ENCODE measurements at regions not wholly inside any gene's neighbourhood (a gene's known extent, or its start where the extent isn't known, plus 50 kb on each side); places are given as distances from the start of the nearest gene placed in this dataset.

- no peak for DNase-seq
- WGBS, 2 experiments (ENCODE audit: low coverage in 1 of 2, low lambda C conversion rate in 2 of 2, missing lambda C conversion rate in 2 of 2): 16 to 17% methylated on average over 1 of the region's 1 CpG
- Histone ChIP-seq H4K20me1 (ENCODE audit: insufficient read depth) (no peaks in the 10 kb centered on the region), H3K4me1 (ENCODE audit: insufficient read depth) (0 out of 2 replicates have a peak, but pooled peaks cover 5% of the 10 kb centered on the region), H3K9me3 (ENCODE audit: low read depth) (no peaks in the 10 kb centered on the region), H3K27me3 (replicated peaks; ENCODE audit: insufficient read depth) (peaks cover 10% of the 10 kb centered on the region; the same call in 1 of the 2 replicates), H3K9me2 (ENCODE audit: insufficient read depth) (no peaks in the 10 kb centered on the region), H3F3A (ENCODE audit: insufficient read depth) (no peaks in the 10 kb centered on the region), H3K36me3 (ENCODE audit: low read depth) (no peaks in the 10 kb centered on the region), H3K79me2 (ENCODE audit: insufficient read depth) (no peaks in the 10 kb centered on the region), H3K27ac (no peak overlapping the region), H3K4me3 (no peak overlapping the region), H3K4me2 (ENCODE audit: unreplicated experiment) (no peak overlapping the region), H2AFZ (no peak overlapping the region), H3K9ac (no peak overlapping the region)
- in situ Hi-C loops (cut with MboI): no loop called here
- TF ChIP-seq EZH2phosphoT487 (IDR thresholded peaks at IDR 0.05; ENCODE audit: insufficient read depth, low read depth) (no peak), EZH2 (IDR thresholded peaks at IDR 0.05; ENCODE audit: insufficient read depth, poor library complexity, severe bottlenecking) (no peak)
Observed at GRCh38 chr11:45454917-45455401, 168.8 kb upstream of the SYT13 start.

DNA sequence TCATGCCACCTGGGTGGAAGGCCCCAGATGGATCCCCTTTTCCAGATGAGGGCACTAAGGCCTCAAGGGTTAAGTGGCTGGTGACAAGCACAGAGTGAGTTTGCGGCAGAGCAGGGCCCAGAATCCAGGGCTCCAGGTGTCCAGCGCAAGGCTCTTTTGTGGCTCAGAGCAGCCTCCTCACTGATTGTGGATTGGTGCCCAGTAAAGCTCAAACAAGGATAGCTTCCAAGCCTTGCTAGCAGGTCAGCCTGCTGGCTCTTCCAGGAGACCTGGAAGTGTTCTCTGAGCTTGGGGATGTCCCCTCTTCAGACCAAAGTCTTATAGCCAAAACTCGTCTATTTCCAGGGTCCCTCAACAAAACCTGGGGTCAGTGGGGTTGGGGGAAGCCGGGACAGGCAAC lies 167.6 kb upstream of the SYT13 start:
- 34 to 40% methylated on average over 4 of the region's 4 CpGs for WGBS, 2 experiments (ENCODE audit: low coverage in 1 of 2, low lambda C conversion rate in 2 of 2, missing lambda C conversion rate in 2 of 2)
- Histone ChIP-seq H3K36me3 (ENCODE audit: low read depth) (no peaks in the 10 kb centered on the region), H3K9me3 (ENCODE audit: low read depth) (no peaks in the 10 kb centered on the region), H3F3A (ENCODE audit: insufficient read depth) (no peaks in the 10 kb centered on the region), H3K4me3 (no peak overlapping the region), H3K9me2 (ENCODE audit: insufficient read depth) (no peaks in the 10 kb centered on the region), H3K79me2 (ENCODE audit: insufficient read depth) (no peaks in the 10 kb centered on the region), H3K27me3 (replicated peaks; ENCODE audit: insufficient read depth) (peaks cover 10% of the 10 kb centered on the region; the same call in 1 of the 2 replicates), H4K20me1 (ENCODE audit: insufficient read depth) (no peaks in the 10 kb centered on the region), H3K4me1 (ENCODE audit: insufficient read depth) (0 out of 2 replicates have a peak, but pooled peaks cover 5% of the 10 kb centered on the region), H2AFZ (no peak overlapping the region), H3K4me2 (ENCODE audit: unreplicated experiment) (no peak overlapping the region), H3K27ac (no peak overlapping the region), H3K9ac (no peak overlapping the region)
- no peak for DNase-seq
- TF ChIP-seq EZH2 (IDR thresholded peaks at IDR 0.05; ENCODE audit: insufficient read depth, poor library complexity, severe bottlenecking) (no peak), EZH2phosphoT487 (IDR thresholded peaks at IDR 0.05; ENCODE audit: insufficient read depth, low read depth) (no peak)
- in situ Hi-C loops (cut with MboI): no loop called here

GRCh38 chr11:45451766-45452440 lies 165.8 kb upstream of the SYT13 start:
- no peaks in the 10 kb centered on the region for H4K20me1 ChIP-seq (ENCODE audit: insufficient read depth)
- in situ Hi-C loops (cut with MboI): no loop called here
- no peaks in the 10 kb centered on the region for H3K9me2 ChIP-seq (ENCODE audit: insufficient read depth)
- 30 to 32% methylated on average over 8 of the region's 8 CpGs for WGBS, 2 experiments (ENCODE audit: low coverage in 1 of 2, low lambda C conversion rate in 2 of 2, missing lambda C conversion rate in 2 of 2)
- no peaks in the 10 kb centered on the region for H3K79me2 ChIP-seq (ENCODE audit: insufficient read depth)
- H3K27me3 ChIP-seq (replicated peaks; ENCODE audit: insufficient read depth): peaks cover 14% of the 10 kb centered on the region; the same call in 1 of the 2 replicates
- H3K27ac ChIP-seq: no peak overlapping the region
- no peaks in the 10 kb centered on the region for H3K4me1 ChIP-seq (ENCODE audit: insufficient read depth)
- no peaks in the 10 kb centered on the region for H3K9me3 ChIP-seq (ENCODE audit: low read depth)
- no peak overlapping the region for H3K9ac ChIP-seq
- no peak overlapping the region for H3K4me2 ChIP-seq (ENCODE audit: unreplicated experiment)
- no peak for TF ChIP-seq EZH2 (IDR thresholded peaks at IDR 0.05; ENCODE audit: insufficient read depth, poor library complexity, severe bottlenecking)
- TF ChIP-seq EZH2phosphoT487 (IDR thresholded peaks at IDR 0.05; ENCODE audit: insufficient read depth, low read depth): no peak
- H3K4me3 ChIP-seq: no peak overlapping the region
- no peaks in the 10 kb centered on the region for H3K36me3 ChIP-seq (ENCODE audit: low read depth)
- H3F3A ChIP-seq (ENCODE audit: insufficient read depth): no peaks in the 10 kb centered on the region
- H2AFZ ChIP-seq: no peak overlapping the region
- no peak for DNase-seq

- Histone ChIP-seq H3F3A (ENCODE audit: insufficient read depth) (no peaks in the 10 kb centered on the region), H3K4me2 (ENCODE audit: unreplicated experiment) (no peak overlapping the region), H3K79me2 (ENCODE audit: insufficient read depth) (no peaks in the 10 kb centered on the region), H2AFZ (no peak overlapping the region), H3K4me3 (no peak overlapping the region), H3K9me3 (ENCODE audit: low read depth) (no peaks in the 10 kb centered on the region), H3K27ac (no peak overlapping the region), H3K36me3 (ENCODE audit: low read depth) (no peaks in the 10 kb centered on the region), H4K20me1 (ENCODE audit: insufficient read depth) (no peaks in the 10 kb centered on the region), H3K27me3 (replicated peaks; ENCODE audit: insufficient read depth) (peaks cover 14% of the 10 kb centered on the region; the same call in 1 of the 2 replicates), H3K4me1 (ENCODE audit: insufficient read depth) (no peaks in the 10 kb centered on the region), H3K9ac (no peak overlapping the region), H3K9me2 (ENCODE audit: insufficient read depth) (no peaks in the 10 kb centered on the region)
- peak; percentile 52 for DNase-seq
- TF ChIP-seq EZH2 (IDR thresholded peaks at IDR 0.05; ENCODE audit: insufficient read depth, poor library complexity, severe bottlenecking) (no peak), EZH2phosphoT487 (IDR thresholded peaks at IDR 0.05; ENCODE audit: insufficient read depth, low read depth) (no peak)
- 17 to 37% methylated on average over 3 of the region's 3 CpGs for WGBS, 2 experiments (ENCODE audit: low coverage in 1 of 2, low lambda C conversion rate in 2 of 2, missing lambda C conversion rate in 2 of 2)
- in situ Hi-C loops (cut with MboI): no loop called here
Observed at GRCh38 chr11:45450189-45450588, 164.0 kb upstream of the SYT13 start.

Data from GM23248 (cell line).